GM12864 (cell line): ENCODE measurements at regions not wholly inside any gene's neighbourhood (a gene's known extent, or its start where the extent isn't known, plus 50 kb on each side); places are given as distances from the start of the nearest gene placed in this dataset.
"Not testable (repeated sequence)": the region's sequence is repeated elsewhere in the genome, so short reads cannot be mapped to it uniquely, and the experiment has no call there.

Experiments used
- DNase-seq: peaks from one replicate; pipeline ENCODE4 v3.0.0-alpha.2; 2011; ENCODE audit warnings: low read depth
- H3K4me3 ChIP-seq: 2 replicates; pipeline ENCODE4 v1.5.1; 2011; ENCODE audit warnings: mild to moderate bottlenecking, low read depth, low read length, control low read depth
- CTCF ChIP-seq: IDR thresholded peaks from 2 replicates; pipeline ENCODE4 v1.5.1; 2011; ENCODE audit warnings: low read depth, mild to moderate bottlenecking, moderate library complexity, low read length, control low read depth, inconsistent platforms; ENCODE audit errors: missing control alignments

GRCh38 chr4:30555775-30556174 is 164.4 kb upstream of the PCDH7 start:
- DNase-seq: no peak
- no peak for TF ChIP-seq CTCF
- no peak overlapping the region for H3K4me3 ChIP-seq

GRCh38 chr4:30559481-30559880 is 160.7 kb upstream of the PCDH7 start:
- TF ChIP-seq CTCF: no peak
- DNase-seq: no peak
- H3K4me3 ChIP-seq: no peak overlapping the region

DNA sequence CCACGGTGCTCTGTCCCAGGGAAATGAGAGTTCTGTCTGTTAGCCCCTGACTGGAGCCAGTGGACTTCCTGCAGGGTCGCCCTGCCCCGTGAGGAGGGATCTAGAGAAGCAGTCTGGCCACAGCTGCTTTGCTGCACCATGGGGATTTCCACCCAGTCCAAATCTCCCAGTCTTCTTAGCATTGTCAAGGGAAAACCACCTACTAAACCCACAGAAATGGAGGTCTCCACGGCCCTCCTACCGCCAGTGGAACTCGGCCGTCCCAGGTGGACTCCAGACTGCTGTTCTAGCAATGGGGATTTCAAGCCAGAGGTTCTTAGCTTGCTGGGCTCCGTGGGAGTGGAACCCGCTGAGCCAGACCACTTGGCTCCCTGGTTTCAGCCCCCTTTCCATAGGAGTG is 133.3 kb upstream of the PCDH7 start:
- TF ChIP-seq CTCF: no peak

GRCh38 chr4:30589669-30590068 is 130.5 kb upstream of the PCDH7 start:
- H3K4me3 ChIP-seq, DNase-seq: not testable (repeated sequence)

More for the DNA sequence above, 133.3 kb upstream of the PCDH7 start:
- H3K4me3 ChIP-seq: no peak overlapping the region
- no peak for DNase-seq

DNA sequence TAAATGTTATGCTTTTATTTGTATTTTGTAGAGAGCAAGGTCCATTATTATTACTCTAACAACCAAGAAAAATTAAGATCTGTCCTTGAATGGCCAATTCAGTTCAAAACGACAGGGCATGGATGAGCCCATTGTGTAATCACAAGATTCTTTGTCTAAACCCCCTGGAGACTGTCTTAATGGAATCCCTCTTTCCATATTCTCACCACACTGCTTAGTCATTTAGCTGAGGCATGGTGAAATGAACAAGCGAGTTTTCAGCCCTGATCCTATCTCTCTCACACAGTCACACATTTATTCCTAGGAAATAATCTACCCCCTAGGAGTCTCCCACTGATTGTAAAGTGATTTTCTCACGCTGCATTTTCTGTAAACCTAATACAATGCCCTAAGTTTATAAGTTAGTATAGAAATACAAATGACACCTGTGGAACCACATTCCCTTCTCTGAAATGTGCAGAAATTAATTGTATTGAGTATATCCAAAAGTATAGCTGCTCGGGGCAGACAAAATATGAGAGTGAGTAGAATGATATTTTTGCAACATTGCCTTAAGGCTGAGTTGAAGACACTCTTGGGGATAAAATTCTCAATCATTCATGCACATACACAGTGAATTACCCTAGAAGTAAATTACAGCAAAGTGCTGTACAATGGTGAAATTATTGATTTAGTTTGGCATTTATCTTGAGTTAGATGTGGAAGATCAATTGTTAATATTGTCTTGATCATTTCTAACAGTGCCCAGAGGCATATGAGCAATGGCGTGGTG is 119.7 kb upstream of the PCDH7 start:
- DNase-seq: no peak
- no peak overlapping the region for H3K4me3 ChIP-seq
- no peak for TF ChIP-seq CTCF

- no peak for TF ChIP-seq CTCF
- no peak for DNase-seq
- no peak overlapping the region for H3K4me3 ChIP-seq
Observed at GRCh38 chr4:30601070-30601865, 118.9 kb upstream of the PCDH7 start.

DNA sequence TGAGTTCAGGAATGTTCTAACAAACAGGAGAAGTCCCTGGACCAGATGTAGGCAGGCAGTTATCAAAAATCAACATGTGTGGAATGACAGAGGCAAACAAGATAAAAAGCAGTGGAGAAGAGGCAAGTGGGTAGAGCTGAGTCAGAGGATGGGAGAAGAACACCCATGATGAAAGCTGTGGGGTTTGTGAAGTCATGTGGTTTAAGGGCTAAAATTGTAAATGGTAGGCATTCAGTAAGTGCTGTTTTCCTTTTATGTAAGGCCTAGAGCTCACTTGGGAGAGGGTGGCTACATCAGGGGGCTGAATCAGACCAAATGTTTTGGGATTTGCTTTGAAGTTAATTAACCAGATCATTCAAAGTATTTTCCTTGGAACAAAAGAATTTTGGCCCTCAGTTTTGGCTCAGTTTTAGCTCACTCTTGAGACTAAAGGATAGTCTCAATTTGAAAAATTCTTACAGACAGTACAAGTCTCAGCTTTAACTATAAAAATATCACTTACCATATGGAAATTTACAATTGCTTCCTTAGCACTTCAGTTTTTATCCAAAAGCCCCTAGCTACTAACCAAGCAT is 114.5 kb upstream of the PCDH7 start:
- no peak overlapping the region for H3K4me3 ChIP-seq
- TF ChIP-seq CTCF: no peak
- DNase-seq: no peak
